GM12891 (cell line): ENCODE measurements at regions not wholly inside any gene's neighbourhood (a gene's known extent, or its start where the extent isn't known, plus 50 kb on each side); places are given as distances from the start of the nearest gene placed in this dataset.

Experiments
- POLR2A ChIP-seq: IDR thresholded peaks from 2 replicates; pipeline ENCODE4 v1.6.1; 2011; ENCODE audit warnings: low read depth, low read length, control low read depth
- TAF1 ChIP-seq: IDR thresholded peaks from 2 replicates; pipeline ENCODE4 v1.6.1; 2011; ENCODE audit warnings: low read depth, low read length, control low read depth

- TF ChIP-seq TAF1 (no peak), POLR2A (no peak)
These were observed 72.3 kb upstream of the STEAP1B start for GRCh38 chr7:22572292-22572691.
